ENCODE measurements at regions not wholly inside any gene's neighbourhood (a gene's known extent, or its start where the extent isn't known, plus 50 kb on each side); places are given as distances from the start of the nearest gene placed in this dataset.

GRCh38 chr6:11358904-11359830, 126.7 kb upstream of the NEDD9 start:
- TF ChIP-seq CTCF (IDR thresholded peaks at IDR 0.05): no peak
- H3K27ac Mint-ChIP-seq: no peak overlapping the region
- ChIA-PET POLR2A (interaction anchor here (0.6 to 1.0 kb wide), 2 partner anchors 43 to 194 kb away, joined by 3 read pairs; no protein-coding TSS in a partner anchor), CTCF (interaction anchor here (0.8 to 1.5 kb wide), 2 partner anchors 12 to 137 kb away, joined by 3 to 5 read pairs; no protein-coding TSS in a partner anchor)
- H3K9me3 Mint-ChIP-seq: peaks cover 21% of the 10 kb centered on the region
- ATAC-seq (no peak), DNase-seq (no peak)
- intact Hi-C loops (cut with micrococcal nuclease): no loop called here
- H3K27me3 Mint-ChIP-seq: no peaks in the 10 kb centered on the region
- H3K4me1 Mint-ChIP-seq (ENCODE audit: low read depth): peaks cover 87% of the 10 kb centered on the region
- H3K36me3 Mint-ChIP-seq (ENCODE audit: low read depth): peaks cover 82% of the 10 kb centered on the region
- H3K4me3 Mint-ChIP-seq: no peak overlapping the region

GRCh38 chr6:11357285-11357684, 124.8 kb upstream of the NEDD9 start:
- DNase-seq (no peak), ATAC-seq (no peak)
- peaks cover 21% of the 10 kb centered on the region for H3K9me3 Mint-ChIP-seq
- intact Hi-C loops (cut with micrococcal nuclease): no loop called here
- peaks cover 78% of the 10 kb centered on the region for H3K36me3 Mint-ChIP-seq (ENCODE audit: low read depth)
- H3K4me1 Mint-ChIP-seq (ENCODE audit: low read depth): peaks cover 86% of the 10 kb centered on the region
- H3K4me3 Mint-ChIP-seq: no peak overlapping the region
- CTCF ChIA-PET: interaction anchor here (1.1 kb wide), 1 partner anchor 10 kb away, joined by 3 read pairs; no protein-coding TSS in a partner anchor
- H3K27me3 Mint-ChIP-seq: no peaks in the 10 kb centered on the region
- peak overlapping the region; percentile 46 for H3K27ac Mint-ChIP-seq
- no peak for TF ChIP-seq CTCF (IDR thresholded peaks at IDR 0.05)
- POLR2A ChIA-PET: interaction anchor here (0.5 to 0.6 kb wide), 2 partner anchors 39 to 737 kb away, joined by 3 read pairs; no protein-coding TSS in a partner anchor

GRCh38 chr6:11356404-11357155, 124.1 kb upstream of the NEDD9 start:
- Mint-ChIP-seq H3K27me3 (no peaks in the 10 kb centered on the region), H3K36me3 (ENCODE audit: low read depth) (peaks cover 78% of the 10 kb centered on the region), H3K4me1 (ENCODE audit: low read depth) (peaks cover 83% of the 10 kb centered on the region), H3K9me3 (peaks cover 18% of the 10 kb centered on the region), H3K27ac (peak overlapping the region; percentile 46), H3K4me3 (no peak overlapping the region)
- ATAC-seq: no peak
- no peak for TF ChIP-seq CTCF (IDR thresholded peaks at IDR 0.05)
- no peak for DNase-seq
- CTCF ChIA-PET: interaction anchor here (1.1 kb wide), 1 partner anchor 9 kb away, joined by 3 read pairs; no protein-coding TSS in a partner anchor
- intact Hi-C loops (cut with micrococcal nuclease): no loop called here
- POLR2A ChIA-PET: interaction anchor here (0.5 to 0.6 kb wide), 2 partner anchors 38 to 737 kb away, joined by 3 read pairs; no protein-coding TSS in a partner anchor

GRCh38 chr6:11353921-11354389, 121.5 kb upstream of the NEDD9 start:
- no peaks in the 10 kb centered on the region for H3K27me3 Mint-ChIP-seq
- H3K4me3 Mint-ChIP-seq: peak overlapping the region; percentile 42
- peaks cover 77% of the 10 kb centered on the region for H3K36me3 Mint-ChIP-seq (ENCODE audit: low read depth)
- ATAC-seq (peak; percentile 91), DNase-seq (peak; percentile 95)
- no peak for TF ChIP-seq CTCF (IDR thresholded peaks at IDR 0.05)
- intact Hi-C loops (cut with micrococcal nuclease): no loop called here
- H3K27ac Mint-ChIP-seq: peak overlapping the region; percentile 91
- peaks cover 80% of the 10 kb centered on the region for H3K4me1 Mint-ChIP-seq (ENCODE audit: low read depth)
- H3K9me3 Mint-ChIP-seq: peaks cover 5% of the 10 kb centered on the region
- POLR2A ChIA-PET: interaction anchor here (0.8 to 3.2 kb wide), 8 partner anchors 10 to 130 kb away, joined by 3 to 16 read pairs (median 4); no protein-coding TSS in a partner anchor
- CTCF ChIA-PET: interaction anchor here (0.7 to 1.7 kb wide), 11 partner anchors 8 to 182 kb away, joined by 3 to 6 read pairs (median 3); no protein-coding TSS in a partner anchor

Measured in activated CD8-positive, alpha-beta T cell treated with anti-CD3 and anti-CD28 coated beads for 36 hours (primary cell).